Transverse colon (tissue), 4 donors: ENCODE measurements at regions not wholly inside any gene's neighbourhood (a gene's known extent, or its start where the extent isn't known, plus 50 kb on each side); places are given as distances from the start of the nearest gene placed in this dataset.

Experiments
- CTCF ChIP-seq, 5 experiments: fragments of 200-600 bp in 3 of 5; fragments of 450-650 bp in 2 of 5; sonication (generic) in 3 of 5; IDR thresholded peaks; 1 replicate in 2 of 5; 2 replicates in 3 of 5; pipeline ENCODE4 v1.5.1; 2016 to 2017; ENCODE audit warnings: antibody characterized with exemption in 5 of 5, inconsistent platforms in 3 of 5, mild to moderate bottlenecking in 2 of 5, moderate library complexity in 1 of 5
- POLR2A ChIP-seq: fragments of 450-650 bp; IDR thresholded peaks from one replicate; pipeline ENCODE4 v1.6.1; 2016; ENCODE audit warnings: antibody characterized with exemption, mild to moderate bottlenecking, moderate library complexity
- POLR2AphosphoS5 ChIP-seq, 3 donors: sonication (generic); formaldehyde crosslinking; IDR thresholded peaks; one replicate each; pipeline ENCODE4 v1.6.1; 2016; ENCODE audit warnings: antibody characterized with exemption in 3 of 3

- TF ChIP-seq POLR2A (no peak), POLR2AphosphoS5 (IDR thresholded peaks at IDR 0.05) (no peak), CTCF (IDR thresholded peaks at IDR 0.05) (no peak)
Observed at GRCh38 chr13:65601855-65602254, 1628.3 kb downstream of the PCDH9 start.
